ENCODE measurements at regions not wholly inside any gene's neighbourhood (a gene's known extent, or its start where the extent isn't known, plus 50 kb on each side); places are given as distances from the start of the nearest gene placed in this dataset.

- H3K9ac ChIP-seq, result no peak overlapping the region
- H3K4me3 ChIP-seq (ENCODE audit: low read depth in 2 of 2, low read length in 1 of 2), result no peak overlapping the region
- no peaks in the 10 kb centered on the region for H3K79me2 ChIP-seq (ENCODE audit: insufficient read depth)
- no peak overlapping the region for H3K27ac ChIP-seq (ENCODE audit: low read depth in 2 of 2, low read length in 1 of 2)
- WGBS (ENCODE audit: low lambda C conversion rate), result under 1% methylated on average over 3 of the region's 3 CpGs
- no peak for DNase-seq
- no peaks in the 10 kb centered on the region for H3K27me3 ChIP-seq (ENCODE audit: insufficient read depth)
- H3K9me2 ChIP-seq, result no peaks in the 10 kb centered on the region
- POLR2A ChIA-PET, result no interaction called here
- TF ChIP-seq IRF3 (IDR thresholded peaks at IDR 0.05; ENCODE audit: low read depth, low read length), result no peak
- no peak for TF ChIP-seq MXI1 (IDR thresholded peaks at IDR 0.05; ENCODE audit: low read depth, low read length)
- no peak for TF ChIP-seq JUND (IDR thresholded peaks at IDR 0.05)
- no peak for TF ChIP-seq NRF1 (IDR thresholded peaks at IDR 0.05; ENCODE audit: low read depth, low read length)
- no peak for TF ChIP-seq GABPA (IDR thresholded peaks at IDR 0.05; ENCODE audit: low read depth)
- no peak for TF ChIP-seq RXRA (IDR thresholded peaks at IDR 0.05; ENCODE audit: borderline replicate concordance, low read depth)
- no peak for TF ChIP-seq EP300 (IDR thresholded peaks at IDR 0.05; ENCODE audit: borderline replicate concordance in 1 of 2, low read depth in 1 of 2, low read length in 1 of 2)
- no peak for TF ChIP-seq CHD2 (IDR thresholded peaks at IDR 0.05; ENCODE audit: low read length, partially characterized antibody)
- H3K9me3 ChIP-seq, result no peaks in the 10 kb centered on the region
- H4K20me1 ChIP-seq (ENCODE audit: insufficient read depth), result no peaks in the 10 kb centered on the region
- no peak overlapping the region for H3K4me2 ChIP-seq
- H2AFZ ChIP-seq (ENCODE audit: low read depth), result no peak overlapping the region
- H3K4me1 ChIP-seq (ENCODE audit: control insufficient read depth in 1 of 2, insufficient read depth in 2 of 2, low read depth in 1 of 2, low read length in 1 of 2), result no peaks in the 10 kb centered on the region
- CTCF ChIA-PET, result no interaction called here
- no peaks in the 10 kb centered on the region for H3F3A ChIP-seq (replicated peaks; ENCODE audit: insufficient read depth)
- H3K36me3 ChIP-seq (replicated peaks in 1 of 2; ENCODE audit: control insufficient read depth in 1 of 2, insufficient read depth in 2 of 2, low read length in 1 of 2), result no peaks in the 10 kb centered on the region
Measured at GRCh38 chr13:22017226-22017625, 346.4 kb downstream of the FGF9 start.

GRCh38 chr13:22018076-22018835 is 347.4 kb downstream of the FGF9 start:
- Histone ChIP-seq H3K27me3 (ENCODE audit: insufficient read depth) (no peaks in the 10 kb centered on the region), H3F3A (replicated peaks; ENCODE audit: insufficient read depth) (no peaks in the 10 kb centered on the region), H3K4me3 (ENCODE audit: low read depth in 2 of 2, low read length in 1 of 2) (no peak overlapping the region), H3K36me3 (replicated peaks in 1 of 2; ENCODE audit: control insufficient read depth in 1 of 2, insufficient read depth in 2 of 2, low read length in 1 of 2) (no peaks in the 10 kb centered on the region), H3K9me2 (no peaks in the 10 kb centered on the region), H3K79me2 (ENCODE audit: insufficient read depth) (no peaks in the 10 kb centered on the region), H2AFZ (ENCODE audit: low read depth) (no peak overlapping the region), H3K4me1 (ENCODE audit: control insufficient read depth in 1 of 2, insufficient read depth in 2 of 2, low read depth in 1 of 2, low read length in 1 of 2) (no peaks in the 10 kb centered on the region), H3K9ac (no peak overlapping the region), H4K20me1 (ENCODE audit: insufficient read depth) (no peaks in the 10 kb centered on the region), H3K27ac (ENCODE audit: low read depth in 2 of 2, low read length in 1 of 2) (no peak overlapping the region), H3K4me2 (no peak overlapping the region), H3K9me3 (no peaks in the 10 kb centered on the region)
- no peak for DNase-seq
- POLR2A ChIA-PET, result no interaction called here
- WGBS (ENCODE audit: low lambda C conversion rate), result 37% methylated on average over 14 of the region's 14 CpGs
- CTCF ChIA-PET, result no interaction called here
- TF ChIP-seq USF2 (IDR thresholded peaks at IDR 0.05; ENCODE audit: borderline replicate concordance, low read depth, low read length), result no peak
- TF ChIP-seq REST (IDR thresholded peaks at IDR 0.05; ENCODE audit: low read depth, low read length), result no peak
- no peak for TF ChIP-seq ELF1 (IDR thresholded peaks at IDR 0.05)
- no peak for TF ChIP-seq RCOR1 (IDR thresholded peaks at IDR 0.05; ENCODE audit: low read length)
- no peak for TF ChIP-seq NFIC (IDR thresholded peaks at IDR 0.05; ENCODE audit: borderline replicate concordance)
- no peak for TF ChIP-seq IRF3 (IDR thresholded peaks at IDR 0.05; ENCODE audit: low read depth, low read length)
- TF ChIP-seq CTCF (IDR thresholded peaks at IDR 0.05), result no peak
- no peak for TF ChIP-seq PBX3 (IDR thresholded peaks at IDR 0.05)
- no peak for TF ChIP-seq GATA2 (CRISPR knock-in tag; IDR thresholded peaks at IDR 0.05)
- no peak for TF ChIP-seq SMC3 (IDR thresholded peaks at IDR 0.05; ENCODE audit: low read depth, low read length)
- TF ChIP-seq GABPA (IDR thresholded peaks at IDR 0.05; ENCODE audit: low read depth), result no peak
- no peak for TF ChIP-seq EP300 (IDR thresholded peaks at IDR 0.05; ENCODE audit: borderline replicate concordance in 1 of 2, low read depth in 1 of 2, low read length in 1 of 2)
- no peak for TF ChIP-seq RXRA (IDR thresholded peaks at IDR 0.05; ENCODE audit: borderline replicate concordance, low read depth)

All from SK-N-SH (cell line).